SK-MEL-5 (cell line): ENCODE measurements at regions not wholly inside any gene's neighbourhood (a gene's known extent, or its start where the extent isn't known, plus 50 kb on each side); places are given as distances from the start of the nearest gene placed in this dataset.

Source experiments
- DNase-seq: peaks from one replicate; pipeline ENCODE4 v3.0.0-alpha.2; 2016; ENCODE audit warnings: low read depth, low spot score
- in situ Hi-C: cut with HindIII; loops from 2 replicates; pipeline ENCODE4 v1.10.0; 2016; ENCODE audit warnings: low sequenced_read_pairs, high pct_unique_total_duplicates, low pct_unique_long_range_greater_than_20kb

- in situ Hi-C loops, result no loop called here
- no peak for DNase-seq
These were observed 345.7 kb upstream of the HS3ST1 start for GRCh38 chr4:11774346-11774745.

- in situ Hi-C loops, result no loop called here
- no peak for DNase-seq
These were observed 345.1 kb upstream of the HS3ST1 start for GRCh38 chr4:11773798-11774197.

GRCh38 chr4:11769434-11769833 lies 340.7 kb upstream of the HS3ST1 start:
- no peak for DNase-seq
- in situ Hi-C loops, result no loop called here

- in situ Hi-C loops, result no loop called here
- no peak for DNase-seq
These were observed 339.7 kb upstream of the HS3ST1 start for GRCh38 chr4:11768251-11768972.

GRCh38 chr4:11765849-11766453 lies 337.3 kb upstream of the HS3ST1 start:
- in situ Hi-C loops, result no loop called here
- DNase-seq, result peak; percentile 63

GRCh38 chr4:11748164-11748872 lies 319.6 kb upstream of the HS3ST1 start:
- DNase-seq, result peak; percentile 84
- in situ Hi-C loops, result no loop called here

GRCh38 chr4:11746734-11747133 lies 318.0 kb upstream of the HS3ST1 start:
- in situ Hi-C loops, result no loop called here
- DNase-seq, result no peak

GRCh38 chr4:11743976-11744375 lies 315.3 kb upstream of the HS3ST1 start:
- DNase-seq, result no peak
- in situ Hi-C loops, result no loop called here

GRCh38 chr4:11743236-11743635 lies 314.5 kb upstream of the HS3ST1 start:
- no peak for DNase-seq
- in situ Hi-C loops, result no loop called here

GRCh38 chr4:11741190-11741652 lies 312.5 kb upstream of the HS3ST1 start:
- in situ Hi-C loops, result no loop called here
- DNase-seq, result no peak

- in situ Hi-C loops, result no loop called here
- DNase-seq, result no peak
These were observed 311.3 kb upstream of the HS3ST1 start for GRCh38 chr4:11739992-11740391.

GRCh38 chr4:11736978-11737377 lies 308.3 kb upstream of the HS3ST1 start:
- in situ Hi-C loops, result no loop called here
- no peak for DNase-seq

GRCh38 chr4:11735651-11736050 lies 307.0 kb upstream of the HS3ST1 start:
- no peak for DNase-seq
- in situ Hi-C loops, result no loop called here

- in situ Hi-C loops, result no loop called here
- no peak for DNase-seq
These were observed 303.5 kb upstream of the HS3ST1 start for GRCh38 chr4:11732155-11732554.

- no peak for DNase-seq
- in situ Hi-C loops, result no loop called here
These were observed 301.9 kb upstream of the HS3ST1 start for GRCh38 chr4:11730545-11730944.

GRCh38 chr4:11729548-11729947 lies 300.9 kb upstream of the HS3ST1 start:
- DNase-seq, result no peak
- in situ Hi-C loops, result no loop called here

GRCh38 chr4:11727903-11728564 lies 299.3 kb upstream of the HS3ST1 start:
- in situ Hi-C loops, result no loop called here
- DNase-seq, result no peak

- no peak for DNase-seq
- in situ Hi-C loops, result no loop called here
These were observed 296.0 kb upstream of the HS3ST1 start for GRCh38 chr4:11724731-11725130.
